OCI-LY1 (cell line): ENCODE measurements at regions not wholly inside any gene's neighbourhood (a gene's known extent, or its start where the extent isn't known, plus 50 kb on each side); places are given as distances from the start of the nearest gene placed in this dataset.

Experiments
- H2AFZ ChIP-seq: fragments of 200-600 bp; sonication (generic), shearing (Covaris generic); 2 replicates; pipeline ENCODE4 v1.6.0; 2014; ENCODE audit warnings: antibody characterized with exemption, mild to moderate bottlenecking, low read length
- H3F3A ChIP-seq: fragments of 200-600 bp; sonication (generic), shearing (Covaris generic); 2 replicates; pipeline ENCODE4 v1.6.0; 2014; ENCODE audit warnings: mild to moderate bottlenecking, antibody characterized with exemption, low read length, moderate library complexity; ENCODE audit not compliant: insufficient read depth
- H3K27ac ChIP-seq: fragments of 200-600 bp; sonication (generic); 2 replicates; pipeline ENCODE4 v1.5.1; 2014; ENCODE audit warnings: low read length, mixed run types, mild to moderate bottlenecking, low read depth; ENCODE audit not compliant: poor library complexity, severe bottlenecking
- H3K27me3 ChIP-seq: fragments of 200-600 bp; sonication (generic); 2 replicates; pipeline ENCODE4 v1.6.0; 2014; ENCODE audit warnings: antibody characterized with exemption, mild to moderate bottlenecking, low read length, moderate library complexity; ENCODE audit not compliant: insufficient read depth
- H3K36me3 ChIP-seq: fragments of 200-600 bp; sonication (generic); 2 replicates; pipeline ENCODE4 v1.6.1; 2014; ENCODE audit warnings: mild to moderate bottlenecking, antibody characterized with exemption, low read length, moderate library complexity, mixed read lengths; ENCODE audit not compliant: insufficient read depth
- H3K4me1 ChIP-seq: fragments of 200-600 bp; sonication (generic); 2 replicates; pipeline ENCODE4 v1.5.1; 2014; ENCODE audit warnings: mild to moderate bottlenecking, low read length, moderate library complexity; ENCODE audit not compliant: insufficient read depth, severe bottlenecking
- H3K4me2 ChIP-seq: fragments of 200-600 bp; sonication (generic), shearing (Covaris generic); 2 replicates; pipeline ENCODE4 v1.6.1; 2014; ENCODE audit warnings: low read length
- H3K4me3 ChIP-seq: fragments of 200-600 bp; sonication (generic); 2 replicates; pipeline ENCODE4 v1.5.1; 2014; ENCODE audit warnings: low read length, low read depth, mild to moderate bottlenecking, mixed read lengths; ENCODE audit not compliant: poor library complexity, severe bottlenecking
- H3K79me2 ChIP-seq: fragments of 200-600 bp; shearing (Covaris generic); 2 replicates; pipeline ENCODE4 v1.6.1; 2016; ENCODE audit warnings: mixed run types, low read length, mixed read lengths; ENCODE audit not compliant: insufficient read depth
- H3K9ac ChIP-seq: fragments of 200-600 bp; sonication (generic), shearing (Covaris generic); 2 replicates; pipeline ENCODE4 v1.6.1; 2014; ENCODE audit warnings: mild to moderate bottlenecking, low read length, mixed read lengths
- H3K9me2 ChIP-seq: fragments of 200-600 bp; sonication (generic), shearing (Covaris generic); 2 replicates; pipeline ENCODE4 v1.6.1; 2014; ENCODE audit warnings: low read depth, mild to moderate bottlenecking, low read length, mixed read lengths
- H3K9me3 ChIP-seq: fragments of 200-600 bp; shearing (Covaris generic); 2 replicates; pipeline ENCODE4 v1.6.1; 2014; ENCODE audit warnings: low read length, mixed read lengths
- H4K20me1 ChIP-seq: fragments of 200-600 bp; sonication (generic), shearing (Covaris generic); 2 replicates; pipeline ENCODE4 v1.6.0; 2016; ENCODE audit warnings: mild to moderate bottlenecking, low read length; ENCODE audit not compliant: insufficient read depth
- CTCF ChIP-seq: fragments of 200-600 bp; sonication (generic), shearing (Covaris generic); IDR thresholded peaks from 2 replicates; pipeline ENCODE4 v1.5.1; 2017; ENCODE audit warnings: mild to moderate bottlenecking, antibody characterized with exemption, low read length, moderate library complexity, mixed read lengths
- EZH2 ChIP-seq: fragments of 200-600 bp; sonication (generic), shearing (Covaris generic); IDR thresholded peaks from 2 replicates; pipeline ENCODE4 v1.8.0; 2017; ENCODE audit warnings: borderline replicate concordance, mixed run types, mild to moderate bottlenecking, antibody characterized with exemption, low read length, moderate library complexity, mixed read lengths

GRCh38 chr13:80000684-80001509 is 340.0 kb downstream of the SPRY2 start:
- Histone ChIP-seq H3K79me2 (no peaks in the 10 kb centered on the region), H3K4me2 (no peak overlapping the region), H3K9me2 (no peaks in the 10 kb centered on the region), H3K4me3 (no peak overlapping the region), H3K4me1 (no peaks in the 10 kb centered on the region), H3K9me3 (no peaks in the 10 kb centered on the region), H4K20me1 (no peaks in the 10 kb centered on the region), H2AFZ (no peak overlapping the region), H3K27ac (no peak overlapping the region), H3F3A (no peaks in the 10 kb centered on the region), H3K36me3 (no peaks in the 10 kb centered on the region), H3K27me3 (no peaks in the 10 kb centered on the region), H3K9ac (no peak overlapping the region)
- TF ChIP-seq CTCF = no peak
- TF ChIP-seq EZH2 = no peak

- no peaks in the 10 kb centered on the region for H3K36me3 ChIP-seq
- no peaks in the 10 kb centered on the region for H3F3A ChIP-seq
- no peak overlapping the region for H2AFZ ChIP-seq
- H4K20me1 ChIP-seq = no peaks in the 10 kb centered on the region
- no peaks in the 10 kb centered on the region for H3K27me3 ChIP-seq
- no peak overlapping the region for H3K27ac ChIP-seq
- TF ChIP-seq CTCF (no peak), EZH2 (no peak)
- no peaks in the 10 kb centered on the region for H3K9me3 ChIP-seq
- no peak overlapping the region for H3K4me3 ChIP-seq
- H3K4me2 ChIP-seq = no peak overlapping the region
- H3K9ac ChIP-seq = no peak overlapping the region
- H3K79me2 ChIP-seq = no peaks in the 10 kb centered on the region
- H3K9me2 ChIP-seq = no peaks in the 10 kb centered on the region
- no peaks in the 10 kb centered on the region for H3K4me1 ChIP-seq
Observed at GRCh38 chr13:79999601-80000000, 341.3 kb downstream of the SPRY2 start.

GRCh38 chr13:79998381-79998880 is 342.5 kb downstream of the SPRY2 start:
- no peaks in the 10 kb centered on the region for H3K9me3 ChIP-seq

More at GRCh38 chr13:79998381-79998880, 342.5 kb downstream of the SPRY2 start:
- Histone ChIP-seq H3K4me1 (no peaks in the 10 kb centered on the region), H3K9ac (no peak overlapping the region), H2AFZ (no peak overlapping the region), H3K4me2 (no peak overlapping the region), H3K9me2 (no peaks in the 10 kb centered on the region), H3K36me3 (no peaks in the 10 kb centered on the region), H4K20me1 (no peaks in the 10 kb centered on the region), H3K27me3 (no peaks in the 10 kb centered on the region), H3K4me3 (no peak overlapping the region), H3K79me2 (no peaks in the 10 kb centered on the region), H3F3A (no peaks in the 10 kb centered on the region), H3K27ac (no peak overlapping the region)
- TF ChIP-seq CTCF (no peak), EZH2 (no peak)
